NCI-H2227 (cell line): ENCODE measurements at regions not wholly inside any gene's neighbourhood (a gene's known extent, or its start where the extent isn't known, plus 50 kb on each side); places are given as distances from the start of the nearest gene placed in this dataset.
"Not testable (repeated sequence)": the region's sequence is repeated elsewhere in the genome, so short reads cannot be mapped to it uniquely, and the experiment has no call there.

ENCODE experiments used
- DNase-seq: peaks from one replicate; lab custom pipeline; 2025; ENCODE audit not compliant: unreplicated experiment; lab: John Stamatoyannopoulos, UW

DNA sequence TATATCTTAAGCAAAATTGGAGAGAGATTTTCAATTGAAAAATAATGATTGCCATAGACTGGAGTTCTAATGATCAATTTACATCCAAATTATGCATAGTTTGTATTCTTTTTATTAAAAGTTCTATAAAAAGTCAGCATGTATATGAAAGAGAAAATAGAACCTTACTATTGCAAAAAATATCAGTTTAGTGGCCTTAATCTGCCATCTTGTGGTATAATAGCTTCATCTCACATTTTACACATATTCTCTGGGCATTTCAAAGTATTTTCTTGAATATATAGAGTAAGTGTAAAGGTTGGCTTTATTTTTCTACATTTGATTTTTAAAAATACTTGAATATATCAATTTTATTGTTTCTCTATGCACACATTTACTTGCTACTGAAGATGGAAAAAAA lies 1858.6 kb upstream of the CDH9 start:
- no peak for DNase-seq

DNA sequence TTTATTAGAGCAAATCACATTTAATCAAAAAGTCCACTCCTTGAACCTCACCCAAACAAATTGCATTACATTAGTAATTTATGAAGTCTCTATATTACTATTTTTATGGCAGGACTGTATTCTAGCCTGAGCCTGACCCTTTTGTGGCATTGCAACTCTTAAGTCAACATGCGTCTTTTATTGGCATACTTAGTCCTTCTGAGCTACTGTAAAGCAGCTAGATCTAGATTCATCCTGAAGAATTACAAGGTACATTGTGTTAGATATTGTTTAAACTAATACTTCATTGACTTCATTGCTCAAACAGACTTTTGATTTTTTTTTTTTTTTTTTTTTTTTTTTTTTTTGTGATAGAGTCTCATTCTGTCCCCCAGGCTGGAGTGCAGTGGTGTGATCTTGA lies 1842.5 kb upstream of the CDH9 start:
- DNase-seq = no peak

DNA sequence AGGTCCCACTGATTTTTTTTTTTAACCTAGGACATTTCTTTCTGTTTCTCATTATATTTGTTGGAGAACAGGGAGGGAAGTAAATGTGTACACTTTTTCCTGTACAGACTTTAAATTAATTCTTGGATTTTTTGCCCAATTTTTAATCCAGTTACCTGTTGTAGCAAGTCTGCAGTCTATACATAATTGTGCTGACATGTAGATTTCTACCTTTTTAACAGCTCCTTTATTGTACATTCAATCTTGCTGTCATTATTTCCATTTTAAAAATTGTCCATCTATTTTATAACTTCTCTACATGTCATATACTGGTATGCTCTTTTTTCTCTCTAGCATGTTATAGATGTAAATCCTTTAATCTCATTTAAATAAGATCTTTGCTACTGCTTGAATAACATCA lies 1838.7 kb upstream of the CDH9 start:
- no peak for DNase-seq

DNA sequence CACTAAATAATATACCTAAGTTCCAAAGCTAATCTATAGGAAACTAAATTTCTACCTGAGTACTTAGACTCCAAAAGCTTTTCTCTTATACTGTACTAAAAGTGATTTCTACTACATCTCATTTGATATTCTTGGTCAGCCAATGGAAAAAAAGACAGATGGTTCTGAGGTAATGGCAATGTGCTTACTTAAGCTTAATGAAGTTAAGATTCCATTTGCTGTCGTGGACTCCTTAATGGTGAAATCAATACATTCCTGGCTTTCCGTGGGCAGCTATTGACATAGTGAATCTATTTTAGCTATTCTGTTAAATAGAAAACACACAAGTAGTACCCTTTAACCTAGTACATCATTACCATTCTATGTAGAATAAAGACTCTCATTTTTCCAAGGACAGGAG lies 1825.6 kb upstream of the CDH9 start:
- DNase-seq = no peak

DNA sequence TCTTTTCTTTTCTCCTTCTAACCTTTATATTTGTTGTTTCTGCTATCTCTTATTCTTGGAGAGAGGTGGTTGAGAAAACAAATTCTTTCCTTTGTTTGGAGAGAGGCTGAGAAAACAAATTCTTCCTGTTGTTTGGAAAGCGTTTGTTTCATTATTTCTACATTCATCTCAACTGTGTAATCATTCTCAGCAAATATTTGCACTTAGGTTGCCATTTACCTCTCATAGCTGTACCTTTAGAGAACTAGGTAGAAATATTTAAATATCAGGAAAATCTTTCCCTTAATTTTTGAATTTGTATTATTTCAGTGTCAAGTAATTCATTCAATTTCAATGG lies 1824.4 kb upstream of the CDH9 start:
- no peak for DNase-seq

DNA sequence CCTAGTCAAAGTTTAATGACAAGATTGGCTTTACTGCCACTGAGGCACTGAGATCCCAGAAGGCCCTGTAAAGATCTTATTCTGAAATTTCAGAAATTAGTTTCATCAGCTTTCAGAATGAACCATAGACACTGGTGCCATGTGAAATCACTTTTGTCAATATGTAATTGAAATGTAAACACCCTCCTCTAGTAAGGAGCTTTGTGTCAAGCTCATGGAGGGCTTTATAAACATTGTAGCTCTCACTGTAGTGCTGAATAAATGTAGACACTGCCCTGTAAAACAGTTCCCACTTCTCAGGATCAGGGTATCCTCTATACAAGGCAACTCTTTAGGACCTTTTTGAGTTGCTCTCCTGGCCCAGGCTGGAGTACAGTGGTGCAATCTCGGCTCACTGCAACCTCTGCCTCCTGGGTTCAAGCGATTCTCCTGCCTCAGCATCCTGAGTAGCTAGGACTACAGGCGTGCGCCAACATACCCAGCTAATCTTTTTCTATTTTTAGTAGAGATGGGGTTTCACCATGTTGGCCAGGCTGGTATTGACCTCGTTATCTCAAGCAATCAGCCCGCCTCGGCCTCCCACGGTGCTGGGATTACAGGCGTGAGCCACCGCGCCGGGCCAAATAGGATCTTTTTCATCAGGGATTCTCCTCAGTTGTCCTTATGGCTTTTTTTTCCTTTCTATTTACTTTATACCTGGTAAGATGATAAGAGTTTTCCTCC lies 1823.9 kb upstream of the CDH9 start:
- no peak for DNase-seq

DNA sequence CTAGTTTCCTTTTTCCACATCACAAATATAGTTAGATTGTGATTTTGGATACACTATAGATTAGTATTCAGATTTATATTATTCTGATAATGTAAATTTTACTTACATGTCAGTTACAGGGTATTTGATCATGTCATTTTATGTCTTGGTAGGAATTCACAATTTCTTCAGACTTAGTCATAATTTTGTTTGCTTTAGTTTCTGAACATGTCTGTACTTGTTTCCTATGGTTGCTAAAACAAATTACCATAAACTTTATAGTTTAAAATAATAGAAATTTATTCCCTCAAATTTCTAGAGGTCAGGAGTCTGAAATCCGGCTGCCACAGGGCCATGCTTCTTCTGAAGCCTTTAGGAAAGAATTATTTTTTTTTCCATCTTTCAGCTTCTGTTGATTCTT lies 1817.2 kb upstream of the CDH9 start:
- DNase-seq = no peak

DNA sequence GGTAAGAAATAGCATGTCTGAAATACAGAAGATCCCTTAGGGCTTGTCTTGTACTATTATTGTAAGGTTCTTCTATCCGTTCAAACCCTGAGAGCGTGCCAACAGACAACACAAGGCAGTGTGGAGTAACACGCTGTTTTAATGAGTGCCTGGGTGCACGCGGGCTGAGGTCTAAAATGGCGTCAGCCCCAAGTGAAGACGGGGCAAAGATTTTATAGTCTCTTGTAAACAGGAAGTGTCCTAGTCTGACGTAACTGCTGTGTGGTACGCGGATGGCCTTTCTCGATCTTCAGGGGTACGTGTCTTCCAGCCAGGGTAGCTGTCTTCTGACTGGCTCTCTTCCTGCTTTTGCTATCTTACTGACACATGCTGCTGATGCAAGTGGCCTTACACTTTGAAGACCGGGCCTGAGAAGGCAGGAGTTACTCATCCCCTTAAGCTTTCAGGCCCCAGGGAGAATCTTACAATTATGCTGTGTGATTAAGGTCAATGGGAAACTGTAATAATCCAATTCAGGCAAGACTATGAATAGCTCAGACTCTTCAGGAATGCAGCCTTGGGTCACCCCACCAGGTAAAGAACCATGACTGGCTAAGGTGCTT lies 1812.0 kb upstream of the CDH9 start:
- no peak for DNase-seq

DNA sequence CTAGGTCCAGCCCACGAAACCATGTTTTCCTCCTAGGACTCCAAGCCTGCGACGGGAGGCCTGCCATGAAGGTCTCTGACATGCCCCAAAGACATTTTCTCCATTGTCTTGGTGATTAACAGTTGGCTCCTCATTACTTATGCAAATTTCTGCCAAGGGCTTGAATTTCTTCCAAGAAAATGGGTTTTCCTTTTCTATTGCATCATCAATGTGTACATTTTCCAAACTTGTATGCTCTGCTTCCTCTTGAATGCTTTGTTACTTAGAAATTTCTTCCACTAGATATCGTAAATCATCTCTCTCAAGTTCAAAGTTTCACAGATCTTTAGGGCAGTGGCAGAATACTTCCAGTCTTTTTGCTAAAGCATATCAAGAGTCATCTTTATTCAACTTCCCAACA lies 1792.7 kb upstream of the CDH9 start:
- DNase-seq = no peak

DNA sequence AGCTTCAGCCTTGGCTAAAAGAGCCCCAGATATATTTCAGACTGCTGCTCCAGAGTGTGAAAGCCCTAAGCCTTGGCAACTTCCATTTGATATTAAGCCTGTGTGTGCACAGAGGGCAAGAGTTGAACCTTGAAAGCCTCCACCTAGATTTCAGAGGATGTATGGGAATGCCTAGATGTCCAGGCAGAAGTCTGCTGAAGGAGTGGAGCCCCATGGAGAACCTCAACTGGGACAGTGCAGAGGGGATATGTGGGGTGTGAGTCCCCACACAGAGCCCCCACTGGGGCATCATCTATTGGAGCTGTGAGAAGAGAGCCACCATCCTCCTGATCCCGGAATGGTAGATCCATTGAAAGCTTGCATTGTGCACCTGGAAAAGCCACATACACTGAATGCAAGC lies 1784.8 kb upstream of the CDH9 start:
- no peak for DNase-seq

DNA sequence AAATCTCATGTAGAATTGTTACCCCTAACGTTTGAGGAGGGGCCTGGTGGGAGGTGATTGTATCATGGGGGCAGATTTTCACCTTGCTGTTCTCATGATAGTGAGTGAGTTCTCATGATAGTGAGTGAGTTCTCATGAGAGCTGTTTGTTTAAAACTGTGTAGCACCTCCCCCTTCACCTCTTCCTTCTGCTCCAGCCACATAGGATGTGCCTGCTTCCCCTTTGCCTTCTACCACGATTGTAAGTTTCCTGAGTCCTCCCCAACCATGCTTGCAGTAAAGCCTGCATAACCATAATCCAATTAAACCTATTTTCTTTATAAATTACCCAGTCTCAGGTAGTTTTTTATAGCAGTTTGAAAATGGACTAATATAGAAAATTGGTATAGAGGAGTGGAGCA lies 1783.7 kb upstream of the CDH9 start:
- no peak for DNase-seq

DNA sequence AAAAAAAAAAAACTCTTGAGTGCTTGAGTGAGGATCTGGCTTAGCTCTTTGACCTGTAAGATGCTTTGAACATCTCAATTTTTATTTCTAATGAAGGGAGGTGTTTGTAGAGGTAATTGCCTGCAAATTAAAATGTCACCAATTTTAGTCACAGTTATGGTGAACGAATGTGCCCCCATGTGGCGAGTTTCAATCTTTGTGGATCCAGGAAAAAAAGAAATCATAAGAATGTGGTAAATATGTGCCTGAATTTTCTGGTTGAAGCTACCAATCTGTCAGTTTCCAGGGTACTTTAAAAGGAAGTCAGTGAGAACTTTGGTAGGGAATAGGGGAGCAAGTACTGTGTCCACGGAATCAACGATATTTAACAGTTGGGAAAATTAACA lies 1772.4 kb upstream of the CDH9 start:
- no peak for DNase-seq

DNA sequence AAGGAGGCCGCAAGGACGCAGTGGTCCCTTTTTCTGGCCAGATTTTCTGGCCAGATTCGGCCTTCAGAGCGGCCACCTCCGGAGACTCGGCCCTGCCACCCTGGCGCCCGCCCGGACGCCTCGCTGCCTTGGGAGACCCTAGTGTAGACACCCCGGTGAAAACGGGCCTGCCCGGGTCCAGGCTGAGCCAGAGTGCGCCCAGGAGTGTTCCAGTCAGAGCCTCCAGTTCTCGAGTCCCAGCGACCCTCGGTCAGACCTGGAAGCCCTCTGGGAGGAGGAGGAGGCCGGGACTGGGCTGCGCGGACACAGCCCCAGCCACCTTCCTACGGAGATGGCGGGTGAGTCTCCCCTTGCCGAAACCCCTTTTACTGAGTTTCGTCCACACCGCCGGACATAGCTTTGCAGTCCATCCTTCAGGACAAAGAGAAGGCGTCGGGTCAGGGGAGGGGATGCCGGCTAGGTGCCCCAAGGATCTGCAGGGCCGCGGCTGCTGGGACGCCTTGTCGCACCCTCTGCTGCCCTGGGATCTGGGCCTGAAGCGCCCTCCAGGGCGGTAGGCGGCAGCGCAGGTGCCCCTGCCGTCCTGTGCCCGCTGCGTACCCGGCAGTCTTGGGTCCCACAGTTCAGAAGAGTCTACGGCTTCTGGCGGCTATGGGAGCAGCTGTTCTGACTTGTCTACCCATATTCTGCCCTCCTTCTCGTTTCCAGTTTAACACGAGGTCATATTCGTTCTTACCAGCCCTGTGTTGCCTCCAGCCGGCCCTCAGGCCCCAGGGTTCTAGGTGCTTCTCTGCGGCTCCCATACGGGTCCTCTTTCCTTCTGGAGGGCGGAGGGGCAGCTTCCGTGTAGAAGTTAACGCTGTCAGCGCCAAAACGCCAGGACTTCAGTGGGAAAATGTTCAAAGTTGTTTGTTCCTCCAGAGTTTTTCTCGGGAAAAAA lies 1771.7 kb upstream of the CDH9 start:
- no peak for DNase-seq

DNA sequence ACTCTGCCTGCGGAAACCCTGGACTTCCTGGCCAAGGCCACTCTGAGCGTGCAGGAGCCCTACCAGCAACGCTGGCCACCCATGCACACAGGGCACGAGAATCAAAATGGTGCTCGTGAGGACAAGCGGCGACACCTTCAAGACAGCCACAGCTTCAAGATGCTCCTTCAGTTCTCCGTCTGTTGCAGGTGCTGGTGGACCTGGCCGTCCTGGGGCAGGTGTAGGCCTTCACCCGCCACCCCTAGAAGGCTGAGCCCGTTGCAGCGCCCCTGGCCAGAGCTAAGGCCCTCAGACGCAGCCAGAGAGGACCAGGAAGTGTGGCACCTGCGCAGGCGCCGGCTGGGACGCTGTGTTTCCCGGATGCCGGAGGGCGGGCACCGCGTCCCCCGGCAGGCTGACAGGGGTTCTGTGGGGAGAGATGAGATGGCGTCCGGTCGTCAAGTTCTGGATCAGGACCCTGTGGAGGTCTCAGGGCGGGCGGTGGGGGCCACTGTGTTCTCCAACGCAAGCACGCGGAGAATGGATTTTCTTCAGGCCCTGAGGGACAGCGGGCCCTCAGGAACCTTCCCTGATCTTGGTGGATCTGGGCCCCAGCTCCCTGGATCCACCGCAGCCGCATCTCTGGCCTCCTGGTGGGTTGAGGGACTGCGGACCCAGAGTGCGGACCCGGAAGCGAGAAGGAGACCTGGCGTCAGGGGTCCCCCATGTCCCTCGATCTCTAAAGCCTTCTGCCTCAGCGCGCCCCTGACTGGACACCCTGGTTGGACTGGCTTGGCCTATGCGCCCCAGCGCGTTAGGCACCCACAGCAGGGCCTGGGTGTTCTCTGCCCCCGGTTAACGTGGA lies 1770.8 kb upstream of the CDH9 start:
- no peak for DNase-seq

DNA sequence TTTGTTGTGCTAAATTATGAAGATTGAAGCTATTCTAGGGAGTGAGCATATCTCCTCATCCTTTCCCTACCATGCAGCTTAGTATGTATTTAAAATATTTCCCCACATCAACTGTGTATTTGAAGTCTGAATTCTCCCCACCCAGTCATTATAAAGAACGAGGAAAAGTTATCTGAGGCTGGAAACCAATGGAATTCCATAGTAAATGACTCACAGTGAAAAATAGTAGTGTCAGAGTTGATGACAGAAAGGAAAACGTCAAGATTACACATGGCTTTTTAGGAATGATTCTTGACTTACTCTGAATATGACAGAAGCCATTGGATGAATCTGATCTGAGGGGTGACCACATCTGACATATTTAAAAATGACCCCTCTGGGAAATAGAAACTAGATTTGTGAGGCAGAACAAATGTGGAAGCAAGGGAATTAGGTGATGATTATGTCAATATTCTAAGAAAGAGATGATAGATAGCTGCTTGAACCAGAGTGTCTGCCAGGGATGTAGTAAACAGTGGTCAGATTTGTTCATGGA lies 1768.9 kb upstream of the CDH9 start:
- no peak for DNase-seq

DNA sequence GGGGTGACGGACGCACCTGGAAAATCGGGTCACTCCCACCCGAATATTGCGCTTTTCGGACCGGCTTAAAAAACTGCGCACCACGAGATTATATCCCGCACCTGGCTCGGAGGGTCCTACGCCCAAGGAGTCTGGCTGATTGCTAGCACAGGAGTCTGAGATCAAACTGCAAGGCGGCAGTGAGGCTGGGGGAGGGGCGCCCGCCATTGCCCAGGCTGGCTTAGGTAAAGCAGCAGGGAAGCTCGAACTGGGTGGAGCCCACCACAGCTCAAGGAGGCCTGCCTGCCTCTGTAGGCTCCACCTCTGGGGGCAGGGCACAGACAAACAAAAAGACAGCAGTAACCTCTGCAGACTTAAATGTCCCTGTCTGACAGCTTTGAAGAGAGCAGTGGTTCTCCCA lies 1760.6 kb upstream of the CDH9 start:
- DNase-seq = not testable (repeated sequence)

DNA sequence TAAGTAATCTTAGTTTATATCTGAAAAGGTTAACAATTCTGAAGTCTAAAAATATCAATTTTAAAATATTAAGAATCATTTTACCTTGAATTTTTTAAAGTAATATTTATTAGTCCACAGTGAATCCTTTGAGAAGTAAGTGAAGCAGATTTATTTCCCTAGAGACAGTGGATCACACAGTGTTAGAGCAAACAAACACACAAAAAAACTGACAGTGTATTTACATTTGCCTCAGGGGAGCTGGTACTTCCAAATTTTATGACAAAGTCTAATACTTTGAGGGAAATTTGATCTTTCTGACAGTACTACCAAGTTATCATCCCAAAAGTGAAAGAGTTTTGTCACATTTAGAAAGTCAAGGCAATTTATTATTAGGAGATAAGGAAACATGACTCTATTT lies 1750.6 kb upstream of the CDH9 start:
- no peak for DNase-seq

DNA sequence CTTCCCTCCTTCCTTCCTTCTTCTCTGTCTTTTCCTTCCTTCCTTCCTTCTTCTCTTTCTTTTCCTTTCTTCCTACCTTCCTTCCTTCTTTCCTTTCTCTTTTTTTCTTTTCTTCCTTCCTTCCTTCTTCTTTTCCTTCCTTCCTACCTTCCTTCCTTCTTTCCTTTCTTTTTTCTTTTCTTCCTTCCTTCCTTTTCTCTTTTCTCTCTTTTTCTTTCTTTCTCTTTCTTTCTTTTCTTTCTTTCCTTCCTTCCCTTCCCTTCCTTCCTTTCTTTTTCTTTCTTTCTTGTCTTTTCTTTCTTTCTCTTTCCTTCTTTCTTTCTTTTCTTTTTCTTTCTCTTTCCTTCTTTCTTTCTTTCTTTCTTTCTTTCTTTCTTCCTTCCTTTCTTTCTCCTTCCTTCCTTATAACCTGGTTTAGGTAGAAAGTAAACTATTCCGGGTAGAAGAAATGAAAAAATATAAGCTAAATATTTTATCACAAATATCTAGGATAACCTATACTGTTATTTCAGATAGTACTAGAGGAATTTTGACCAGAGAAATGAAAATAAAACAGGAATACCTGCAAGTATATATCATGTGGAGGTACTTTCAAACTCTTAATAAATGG lies 1741.8 kb upstream of the CDH9 start:
- DNase-seq = no peak

DNA sequence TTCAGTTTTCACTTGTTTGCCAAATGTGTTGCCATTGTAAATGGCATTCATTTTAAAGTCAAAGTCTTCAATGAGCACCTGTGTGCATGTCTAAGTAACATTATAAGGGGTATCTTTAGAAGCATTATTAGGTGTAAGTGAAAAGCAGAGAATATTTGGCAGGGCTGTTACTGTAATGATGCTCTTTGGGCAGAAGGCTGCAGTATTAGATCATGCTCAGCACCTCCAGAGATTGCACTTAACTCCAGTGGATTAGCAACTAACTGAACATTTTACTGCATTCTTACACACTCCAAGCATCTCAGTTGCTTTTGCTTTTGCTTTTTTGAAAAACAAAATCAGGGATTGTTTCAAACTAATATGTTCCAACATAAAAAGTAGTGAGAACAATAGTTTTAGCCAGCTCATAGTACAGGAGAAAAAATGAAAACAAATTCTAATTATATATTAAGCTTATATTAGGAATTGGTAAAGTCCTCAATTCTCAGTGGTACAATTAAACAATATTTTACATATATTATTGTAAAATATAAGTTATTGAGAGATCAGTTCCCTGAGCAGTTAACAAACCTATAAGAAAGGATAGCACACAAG lies 1740.9 kb upstream of the CDH9 start:
- no peak for DNase-seq

DNA sequence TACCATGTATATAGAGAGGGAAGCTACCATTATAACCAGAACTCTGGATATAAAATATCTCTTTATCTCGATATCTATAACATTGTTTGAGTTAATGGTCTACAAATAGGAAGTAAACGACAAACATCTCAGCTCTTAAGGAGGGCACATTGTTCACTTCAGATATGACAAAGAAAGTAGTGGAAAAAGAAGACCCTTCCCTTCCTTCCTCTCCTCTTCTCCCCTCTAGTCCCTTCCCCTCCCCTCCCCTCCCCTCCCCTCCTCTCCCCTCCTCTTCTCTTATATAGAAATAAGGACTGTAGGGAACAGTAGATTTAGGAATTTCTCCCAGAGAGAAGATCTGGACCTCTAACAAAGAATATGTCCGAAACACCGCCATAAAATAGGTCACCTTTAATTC lies 1731.9 kb upstream of the CDH9 start:
- no peak for DNase-seq
